Skeletal muscle satellite cell (primary cell): ENCODE measurements at regions not wholly inside any gene's neighbourhood (a gene's known extent, or its start where the extent isn't known, plus 50 kb on each side); places are given as distances from the start of the nearest gene placed in this dataset.

Source experiments
- H3K27me3 ChIP-seq: 2 replicates; pipeline ENCODE4 v1.7.0; 2013; ENCODE audit warnings: low read length; ENCODE audit not compliant: control insufficient read depth, insufficient read depth
- H3K36me3 ChIP-seq: 2 replicates; pipeline ENCODE4 v1.7.0; 2013; ENCODE audit warnings: mild to moderate bottlenecking, control low read depth, low read length; ENCODE audit not compliant: insufficient read depth
- H3K4me1 ChIP-seq: 2 replicates; pipeline ENCODE4 v1.7.0; 2013; ENCODE audit warnings: low read length; ENCODE audit not compliant: control insufficient read depth, insufficient read depth
- H3K4me2 ChIP-seq: 2 replicates; pipeline ENCODE4 v1.7.0; 2013; ENCODE audit warnings: mild to moderate bottlenecking, low read length
- H3K4me3 ChIP-seq: 2 replicates; pipeline ENCODE4 v1.7.0; 2013; ENCODE audit warnings: low read length
- H3K9ac ChIP-seq: 2 replicates; pipeline ENCODE4 v1.7.0; 2013; ENCODE audit warnings: mild to moderate bottlenecking, low read depth, low read length, moderate library complexity
- H3K9me3 ChIP-seq: replicated peaks from 2 replicates; pipeline ENCODE4 v1.7.0; 2013; ENCODE audit warnings: mild to moderate bottlenecking, control low read depth, low read length

GRCh38 chr10:9895981-9896380, 1121.7 kb upstream of the CELF2 start:
- Histone ChIP-seq H3K9ac (no peak overlapping the region), H3K9me3 (no peaks in the 10 kb centered on the region), H3K4me3 (no peak overlapping the region), H3K4me2 (no peak overlapping the region), H3K4me1 (no peaks in the 10 kb centered on the region), H3K36me3 (no peaks in the 10 kb centered on the region), H3K27me3 (no peaks in the 10 kb centered on the region)

DNA sequence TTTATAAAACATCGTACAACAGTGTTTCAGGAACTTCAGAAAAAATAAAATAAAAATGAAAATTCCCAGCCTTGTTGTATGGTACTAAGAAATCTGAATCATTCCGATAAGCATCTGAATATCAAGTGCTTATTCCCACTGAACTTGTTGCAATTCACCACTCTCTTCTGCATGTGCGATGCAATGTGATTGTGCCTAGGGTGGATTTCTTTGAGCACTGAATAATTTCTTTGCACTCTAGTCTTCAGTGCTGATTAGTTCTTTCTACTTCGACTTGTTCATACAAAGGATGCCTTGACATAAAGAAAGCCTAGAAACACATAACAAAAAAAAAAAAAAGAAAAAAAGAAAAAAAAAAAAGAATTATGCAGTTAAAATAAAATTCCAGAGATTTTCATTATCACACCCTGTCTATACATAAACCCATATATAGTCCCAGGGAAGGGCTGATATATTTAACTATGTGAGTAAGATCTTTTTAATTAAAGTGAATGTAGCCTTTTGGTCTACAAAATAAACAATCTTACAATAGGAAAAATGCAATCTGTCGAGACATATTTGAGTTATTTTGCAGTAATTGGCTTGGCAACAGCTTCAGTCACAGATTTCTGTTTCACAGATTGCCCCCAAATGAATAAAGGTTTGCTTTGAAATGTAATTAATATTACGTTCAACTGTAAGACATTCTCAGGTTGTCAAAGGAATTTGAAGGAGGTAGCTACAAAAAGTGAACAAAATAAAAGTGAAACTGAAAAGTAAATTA, 1118.9 kb upstream of the CELF2 start:
- no peaks in the 10 kb centered on the region for H3K4me1 ChIP-seq
- H3K36me3 ChIP-seq = no peaks in the 10 kb centered on the region
- H3K4me3 ChIP-seq = no peak overlapping the region
- H3K9me3 ChIP-seq = no peaks in the 10 kb centered on the region
- no peaks in the 10 kb centered on the region for H3K27me3 ChIP-seq
- H3K9ac ChIP-seq = no peak overlapping the region
- H3K4me2 ChIP-seq = no peak overlapping the region

- H3K4me1 ChIP-seq = no peaks in the 10 kb centered on the region
- no peaks in the 10 kb centered on the region for H3K27me3 ChIP-seq
- H3K9me3 ChIP-seq = peaks cover under 1% of the 10 kb centered on the region
- no peak overlapping the region for H3K4me3 ChIP-seq
- no peaks in the 10 kb centered on the region for H3K36me3 ChIP-seq
- no peak overlapping the region for H3K4me2 ChIP-seq
- H3K9ac ChIP-seq = no peak overlapping the region
Measured at GRCh38 chr10:9900751-9901150, 1116.9 kb upstream of the CELF2 start.

DNA sequence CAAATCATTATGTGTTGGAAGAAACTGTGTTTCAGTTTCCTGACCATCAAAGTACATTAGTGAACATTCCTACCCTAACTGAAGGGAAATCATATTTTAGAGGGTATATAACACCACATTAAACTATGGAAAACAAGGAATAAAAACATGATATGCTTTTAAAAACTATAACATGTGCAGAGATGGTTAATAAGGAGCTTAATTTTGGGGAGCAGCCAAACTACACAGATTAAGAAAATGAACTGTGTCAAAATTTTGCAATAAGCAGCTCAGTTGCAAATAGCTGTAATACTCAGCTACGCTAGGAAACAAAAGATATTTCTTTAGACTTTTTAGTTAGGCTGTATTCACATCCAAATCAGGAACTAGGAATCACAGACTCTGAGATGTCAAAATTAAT, 1115.7 kb upstream of the CELF2 start:
- Histone ChIP-seq H3K36me3 (no peaks in the 10 kb centered on the region), H3K9ac (no peak overlapping the region), H3K4me2 (no peak overlapping the region), H3K9me3 (peaks cover 4% of the 10 kb centered on the region), H3K4me1 (no peaks in the 10 kb centered on the region), H3K4me3 (no peak overlapping the region), H3K27me3 (no peaks in the 10 kb centered on the region)

DNA sequence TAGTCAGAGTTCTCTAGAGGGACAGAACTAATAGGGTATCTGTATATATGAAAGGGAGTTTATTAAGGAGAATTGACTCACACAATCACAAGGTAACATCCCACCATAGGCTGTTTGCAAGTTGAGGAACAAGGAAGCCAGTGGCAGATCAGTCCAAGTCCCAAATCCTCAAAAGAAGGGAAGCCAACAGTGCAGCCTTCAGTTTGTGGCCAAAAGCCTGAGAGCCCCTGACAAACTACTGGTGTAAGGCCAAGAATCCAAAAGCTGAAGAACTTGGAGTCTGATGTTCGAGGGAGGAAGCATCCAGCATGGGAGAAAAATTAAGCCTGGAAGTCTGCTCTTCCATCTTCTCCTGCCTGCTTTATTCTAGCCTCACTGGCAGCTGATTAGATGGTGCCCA, 1107.2 kb upstream of the CELF2 start:
- Histone ChIP-seq H3K4me1 (no peaks in the 10 kb centered on the region), H3K4me3 (no peak overlapping the region), H3K9ac (no peak overlapping the region), H3K4me2 (no peak overlapping the region), H3K36me3 (no peaks in the 10 kb centered on the region), H3K27me3 (no peaks in the 10 kb centered on the region), H3K9me3 (peaks cover 4% of the 10 kb centered on the region)

GRCh38 chr10:9911488-9911887, 1106.2 kb upstream of the CELF2 start:
- Histone ChIP-seq H3K36me3 (no peaks in the 10 kb centered on the region), H3K27me3 (no peaks in the 10 kb centered on the region), H3K9me3 (no peaks in the 10 kb centered on the region), H3K9ac (no peak overlapping the region), H3K4me3 (no peak overlapping the region), H3K4me1 (no peaks in the 10 kb centered on the region), H3K4me2 (no peak overlapping the region)

- no peaks in the 10 kb centered on the region for H3K9me3 ChIP-seq
- H3K9ac ChIP-seq = no peak overlapping the region
- no peak overlapping the region for H3K4me3 ChIP-seq
- H3K4me1 ChIP-seq = no peaks in the 10 kb centered on the region
- H3K4me2 ChIP-seq = no peak overlapping the region
- no peaks in the 10 kb centered on the region for H3K27me3 ChIP-seq
- no peaks in the 10 kb centered on the region for H3K36me3 ChIP-seq
Measured at GRCh38 chr10:9913876-9914514, 1103.7 kb upstream of the CELF2 start.

GRCh38 chr10:9921544-9921943, 1096.1 kb upstream of the CELF2 start:
- no peak overlapping the region for H3K4me2 ChIP-seq
- H3K27me3 ChIP-seq = no peaks in the 10 kb centered on the region
- no peaks in the 10 kb centered on the region for H3K36me3 ChIP-seq
- no peaks in the 10 kb centered on the region for H3K9me3 ChIP-seq
- H3K4me3 ChIP-seq = no peak overlapping the region
- no peaks in the 10 kb centered on the region for H3K4me1 ChIP-seq
- no peak overlapping the region for H3K9ac ChIP-seq

GRCh38 chr10:9922126-9922870, 1095.4 kb upstream of the CELF2 start:
- no peak overlapping the region for H3K4me2 ChIP-seq

DNA sequence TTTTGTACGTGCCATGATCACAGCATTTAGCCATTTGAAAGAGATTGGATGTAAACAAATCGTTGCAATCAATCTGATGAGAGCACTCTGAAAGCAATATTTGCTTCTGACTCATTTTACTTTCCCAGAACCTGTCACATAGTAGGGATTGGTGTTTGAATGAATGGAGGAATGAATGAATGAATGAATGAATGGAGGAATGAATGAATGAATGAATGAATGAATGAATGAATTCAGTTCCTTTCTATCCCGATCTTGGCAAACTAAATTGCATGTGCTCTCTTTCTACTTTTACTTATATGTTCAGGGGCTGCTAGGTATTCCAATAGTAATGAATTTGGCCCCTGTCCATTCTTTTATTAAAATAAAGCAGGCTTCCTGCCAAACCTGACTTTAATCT, 1091.7 kb upstream of the CELF2 start:
- H3K9ac ChIP-seq = no peak overlapping the region
- no peak overlapping the region for H3K4me3 ChIP-seq
- no peaks in the 10 kb centered on the region for H3K27me3 ChIP-seq
- H3K4me2 ChIP-seq = no peak overlapping the region
- H3K36me3 ChIP-seq = no peaks in the 10 kb centered on the region
- no peaks in the 10 kb centered on the region for H3K4me1 ChIP-seq
- no peaks in the 10 kb centered on the region for H3K9me3 ChIP-seq

More at GRCh38 chr10:9922126-9922870, 1095.4 kb upstream of the CELF2 start:
- H3K27me3 ChIP-seq = no peaks in the 10 kb centered on the region
- no peaks in the 10 kb centered on the region for H3K4me1 ChIP-seq
- no peaks in the 10 kb centered on the region for H3K36me3 ChIP-seq
- H3K9ac ChIP-seq = no peak overlapping the region
- H3K4me3 ChIP-seq = no peak overlapping the region
- H3K9me3 ChIP-seq = no peaks in the 10 kb centered on the region

DNA sequence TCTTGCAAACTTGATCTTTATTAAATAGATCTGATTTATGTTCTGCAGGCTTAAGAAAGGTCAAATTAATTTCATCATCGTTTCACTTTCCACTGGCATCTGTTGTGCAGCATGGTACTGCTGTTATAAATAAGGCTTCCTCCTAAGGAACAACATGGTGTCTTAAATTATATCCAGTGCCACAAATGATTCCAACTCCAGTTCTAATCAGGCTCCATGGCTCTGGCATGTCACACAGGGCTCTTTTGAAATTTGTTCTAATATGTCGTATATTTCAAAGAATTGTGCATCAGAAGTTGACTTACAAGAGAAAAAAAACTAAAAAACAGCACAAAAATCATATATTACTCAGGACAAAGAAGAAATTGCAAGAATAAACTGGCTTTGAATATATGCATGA, 1090.8 kb upstream of the CELF2 start:
- no peaks in the 10 kb centered on the region for H3K36me3 ChIP-seq
- no peaks in the 10 kb centered on the region for H3K9me3 ChIP-seq
- H3K4me3 ChIP-seq = no peak overlapping the region
- no peak overlapping the region for H3K9ac ChIP-seq
- no peaks in the 10 kb centered on the region for H3K4me1 ChIP-seq
- no peaks in the 10 kb centered on the region for H3K27me3 ChIP-seq
- no peak overlapping the region for H3K4me2 ChIP-seq
